ENCODE measurements at regions not wholly inside any gene's neighbourhood (a gene's known extent, or its start where the extent isn't known, plus 50 kb on each side); places are given as distances from the start of the nearest gene placed in this dataset.
"Not testable (repeated sequence)": the region's sequence is repeated elsewhere in the genome, so short reads cannot be mapped to it uniquely, and the experiment has no call there.

DNA sequence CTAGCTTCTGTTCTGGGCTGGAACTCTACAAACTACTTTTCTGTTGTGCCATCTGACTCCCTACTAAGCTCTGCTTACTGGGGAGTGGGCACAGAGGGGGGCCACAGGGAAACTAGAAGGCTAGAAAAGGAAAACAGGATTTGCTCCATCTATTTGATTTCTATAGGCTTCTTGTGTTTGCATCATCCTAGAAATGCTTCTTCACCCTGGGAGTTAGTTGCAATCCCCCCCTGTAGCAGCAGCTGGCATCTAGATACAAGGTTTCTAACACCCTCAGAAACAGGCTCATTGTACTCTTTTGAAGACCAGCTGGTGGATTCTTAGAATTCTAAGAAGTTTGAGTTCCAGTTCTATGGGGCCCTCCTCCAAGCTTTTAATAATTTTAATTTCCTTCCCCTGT, 213.4 kb downstream of the TMA16 start:
- Mint-ChIP-seq H3K4me1 (ENCODE audit: low read depth) (no peaks in the 10 kb centered on the region), H3K27me3 (no peaks in the 10 kb centered on the region), H3K36me3 (ENCODE audit: insufficient read depth) (no peaks in the 10 kb centered on the region), H3K9me3 (ENCODE audit: low read depth) (no peaks in the 10 kb centered on the region), H3K27ac (no peak overlapping the region), H3K4me3 (ENCODE audit: low read depth) (no peak overlapping the region)
- TF ChIP-seq, protein P1, sequence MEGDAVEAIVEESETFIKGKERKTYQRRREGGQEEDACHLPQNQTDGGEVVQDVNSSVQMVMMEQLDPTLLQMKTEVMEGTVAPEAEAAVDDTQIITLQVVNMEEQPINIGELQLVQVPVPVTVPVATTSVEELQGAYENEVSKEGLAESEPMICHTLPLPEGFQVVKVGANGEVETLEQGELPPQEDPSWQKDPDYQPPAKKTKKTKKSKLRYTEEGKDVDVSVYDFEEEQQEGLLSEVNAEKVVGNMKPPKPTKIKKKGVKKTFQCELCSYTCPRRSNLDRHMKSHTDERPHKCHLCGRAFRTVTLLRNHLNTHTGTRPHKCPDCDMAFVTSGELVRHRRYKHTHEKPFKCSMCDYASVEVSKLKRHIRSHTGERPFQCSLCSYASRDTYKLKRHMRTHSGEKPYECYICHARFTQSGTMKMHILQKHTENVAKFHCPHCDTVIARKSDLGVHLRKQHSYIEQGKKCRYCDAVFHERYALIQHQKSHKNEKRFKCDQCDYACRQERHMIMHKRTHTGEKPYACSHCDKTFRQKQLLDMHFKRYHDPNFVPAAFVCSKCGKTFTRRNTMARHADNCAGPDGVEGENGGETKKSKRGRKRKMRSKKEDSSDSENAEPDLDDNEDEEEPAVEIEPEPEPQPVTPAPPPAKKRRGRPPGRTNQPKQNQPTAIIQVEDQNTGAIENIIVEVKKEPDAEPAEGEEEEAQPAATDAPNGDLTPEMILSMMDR (IDR thresholded peaks at IDR 0.05; ENCODE audit: unreplicated experiment), result no peak
- no peak for DNase-seq (ENCODE audit: low spot score, unreplicated experiment)

DNA sequence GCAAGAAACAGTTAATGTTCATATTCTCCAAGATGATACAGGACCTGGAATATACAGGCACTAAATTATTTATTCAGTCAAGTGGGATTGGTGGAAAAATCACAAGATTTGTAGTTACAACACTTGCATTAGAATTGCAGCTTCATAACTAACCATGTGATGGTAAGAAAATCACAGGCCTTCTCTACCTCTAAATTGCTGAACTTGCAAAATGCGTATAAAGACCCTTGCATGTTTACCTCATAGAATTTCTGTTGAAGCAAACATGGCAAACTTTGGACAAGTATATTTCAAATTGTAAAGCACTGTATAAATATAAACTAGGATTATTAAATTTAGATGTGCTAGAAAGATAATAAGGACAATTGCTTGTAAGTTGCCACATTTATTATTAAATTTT, 215.1 kb downstream of the TMA16 start:
- TF ChIP-seq, protein P1 (IDR thresholded peaks at IDR 0.05; ENCODE audit: unreplicated experiment), result no peak
- no peaks in the 10 kb centered on the region for H3K27me3 Mint-ChIP-seq
- H3K4me3 Mint-ChIP-seq (ENCODE audit: low read depth), result no peak overlapping the region
- DNase-seq (ENCODE audit: low spot score, unreplicated experiment), result no peak
- H3K27ac Mint-ChIP-seq, result no peak overlapping the region
- H3K4me1 Mint-ChIP-seq (ENCODE audit: low read depth), result no peaks in the 10 kb centered on the region
- H3K36me3 Mint-ChIP-seq (ENCODE audit: insufficient read depth), result no peaks in the 10 kb centered on the region
- H3K9me3 Mint-ChIP-seq (ENCODE audit: low read depth), result no peaks in the 10 kb centered on the region

DNA sequence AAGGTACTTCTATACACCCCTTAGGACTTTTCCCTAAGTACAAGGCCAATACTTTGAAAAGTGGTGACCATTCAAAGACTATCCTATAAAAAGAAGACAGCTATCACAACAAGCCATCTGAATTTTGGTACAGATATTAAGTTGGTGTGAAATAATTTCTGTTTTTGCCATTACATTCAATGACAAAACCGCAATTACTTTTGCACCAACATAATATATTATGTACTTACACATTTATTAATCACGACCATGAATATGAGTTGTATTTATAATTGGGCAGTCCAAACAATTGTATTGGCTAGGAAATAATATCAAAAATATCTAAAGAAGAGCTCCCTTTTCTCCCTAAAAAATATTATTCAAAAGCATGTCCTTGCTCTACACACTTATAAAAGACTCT, 215.7 kb downstream of the TMA16 start:
- no peaks in the 10 kb centered on the region for H3K27me3 Mint-ChIP-seq
- TF ChIP-seq, protein P1 (IDR thresholded peaks at IDR 0.05; ENCODE audit: unreplicated experiment), result no peak
- H3K4me3 Mint-ChIP-seq (ENCODE audit: low read depth), result no peak overlapping the region
- no peaks in the 10 kb centered on the region for H3K36me3 Mint-ChIP-seq (ENCODE audit: insufficient read depth)
- H3K27ac Mint-ChIP-seq, result no peak overlapping the region
- no peaks in the 10 kb centered on the region for H3K9me3 Mint-ChIP-seq (ENCODE audit: low read depth)
- no peaks in the 10 kb centered on the region for H3K4me1 Mint-ChIP-seq (ENCODE audit: low read depth)
- no peak for DNase-seq (ENCODE audit: low spot score, unreplicated experiment)

DNA sequence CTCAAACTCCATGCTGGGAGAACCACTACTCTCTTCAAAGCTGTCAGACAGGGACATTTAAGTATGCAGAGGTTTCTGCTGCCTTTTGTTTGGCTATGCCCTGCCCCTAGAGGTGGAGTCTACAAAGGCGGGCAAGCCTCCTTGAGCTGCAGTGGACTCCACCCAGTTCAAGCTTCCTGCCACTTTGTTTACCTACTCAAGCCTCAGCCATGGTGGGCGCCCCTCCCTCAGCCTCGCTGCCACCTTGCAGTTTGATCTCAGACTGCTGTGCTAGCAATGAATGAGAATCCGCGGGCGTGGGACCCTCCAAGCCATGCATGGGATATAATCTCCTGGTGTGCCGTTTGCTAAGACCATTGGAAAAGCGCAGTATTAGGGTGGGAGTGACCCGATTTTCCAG, 230.0 kb downstream of the TMA16 start:
- H3K36me3 Mint-ChIP-seq (ENCODE audit: insufficient read depth); H3K4me1 Mint-ChIP-seq (ENCODE audit: low read depth); DNase-seq (ENCODE audit: low spot score, unreplicated experiment); H3K27ac Mint-ChIP-seq; H3K4me3 Mint-ChIP-seq (ENCODE audit: low read depth); H3K27me3 Mint-ChIP-seq: not testable (repeated sequence)
- peaks cover 36% of the 10 kb centered on the region for H3K9me3 Mint-ChIP-seq (ENCODE audit: low read depth)

DNA sequence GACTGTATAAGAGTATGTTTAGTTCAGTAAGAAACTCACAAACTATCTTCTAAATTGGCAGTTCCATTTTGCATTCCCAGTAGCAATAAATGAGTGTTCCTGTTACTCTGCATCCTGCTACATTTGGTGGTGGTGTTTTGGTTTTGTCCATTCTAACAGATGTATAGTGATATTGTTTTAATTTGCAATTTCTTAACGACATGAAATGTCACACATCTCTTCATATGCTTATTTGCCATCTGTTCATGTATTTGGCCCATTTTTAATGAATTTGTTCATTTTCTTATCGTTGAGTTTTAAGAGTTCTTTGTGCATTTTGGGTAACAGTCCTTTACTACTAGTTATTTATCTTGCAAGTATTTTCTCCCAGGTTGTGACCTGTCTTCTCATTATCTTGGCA, 232.2 kb downstream of the TMA16 start:
- TF ChIP-seq, protein P1 (IDR thresholded peaks at IDR 0.05; ENCODE audit: unreplicated experiment), result no peak
- H3K27ac Mint-ChIP-seq, result no peak overlapping the region
- DNase-seq (ENCODE audit: low spot score, unreplicated experiment), result no peak
- H3K27me3 Mint-ChIP-seq, result no peaks in the 10 kb centered on the region
- peaks cover 38% of the 10 kb centered on the region for H3K9me3 Mint-ChIP-seq (ENCODE audit: low read depth)
- no peak overlapping the region for H3K4me3 Mint-ChIP-seq (ENCODE audit: low read depth)
- H3K36me3 Mint-ChIP-seq (ENCODE audit: insufficient read depth), result peaks cover 3% of the 10 kb centered on the region
- no peaks in the 10 kb centered on the region for H3K4me1 Mint-ChIP-seq (ENCODE audit: low read depth)

DNA sequence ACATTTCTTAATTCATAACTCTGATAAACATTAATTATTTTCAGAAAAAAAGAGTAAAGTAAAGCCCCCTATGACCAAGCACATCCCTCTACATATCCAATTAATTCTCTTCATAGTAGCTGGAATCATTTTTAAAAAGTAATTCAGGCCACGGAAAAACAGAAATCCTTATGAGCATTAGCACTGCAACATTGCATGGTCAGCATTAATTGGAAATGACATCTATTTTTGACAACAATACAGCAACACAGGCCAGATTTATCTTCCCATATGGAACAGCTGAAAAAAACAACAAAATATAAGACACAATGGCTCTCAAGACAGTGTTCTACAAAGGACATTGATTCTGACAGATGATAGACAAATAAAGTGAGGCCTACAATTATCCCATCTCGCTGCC, 236.6 kb downstream of the TMA16 start:
- DNase-seq (ENCODE audit: low spot score, unreplicated experiment), result no peak
- TF ChIP-seq, protein P1 (IDR thresholded peaks at IDR 0.05; ENCODE audit: unreplicated experiment), result no peak

More for the DNA sequence above, 236.6 kb downstream of the TMA16 start:
- Mint-ChIP-seq H3K9me3 (ENCODE audit: low read depth) (peaks cover 30% of the 10 kb centered on the region), H3K36me3 (ENCODE audit: insufficient read depth) (peaks cover 3% of the 10 kb centered on the region), H3K4me1 (ENCODE audit: low read depth) (no peaks in the 10 kb centered on the region), H3K27ac (no peak overlapping the region), H3K27me3 (no peaks in the 10 kb centered on the region), H3K4me3 (ENCODE audit: low read depth) (no peak overlapping the region)
